HG02840 (cell line): ENCODE measurements at regions not wholly inside any gene's neighbourhood (a gene's known extent, or its start where the extent isn't known, plus 50 kb on each side); places are given as distances from the start of the nearest gene placed in this dataset.

Experiments
- ATAC-seq: cut with Tn5 transposase; IDR thresholded peaks from one replicate; pipeline ENCODE4 v1.9.1; 2021; ENCODE audit warnings: mild to moderate bottlenecking, moderate library complexity, moderate number of reproducible peaks; ENCODE audit not compliant: unreplicated experiment, low FRiP score

DNA sequence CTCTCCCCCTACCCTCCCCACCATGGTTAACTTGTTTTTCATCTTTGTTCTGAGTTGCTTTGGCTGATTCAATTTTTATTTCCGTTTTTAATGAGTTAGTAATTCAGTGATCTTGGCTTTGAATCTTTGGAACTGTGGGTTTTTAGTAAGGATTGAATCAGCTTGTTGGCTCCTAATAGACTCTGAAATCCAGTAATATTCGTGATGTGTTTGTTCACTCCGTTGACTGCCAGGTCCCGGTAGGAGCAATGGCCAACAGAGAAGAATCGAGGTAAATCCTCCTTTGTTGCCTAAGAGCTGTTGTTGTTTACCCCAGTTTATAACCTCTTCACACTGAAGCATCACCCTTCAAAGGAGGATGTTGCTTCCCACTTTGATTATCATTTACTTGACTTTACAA is 92.7 kb downstream of the PCSK1 start:
- ATAC-seq = no peak

DNA sequence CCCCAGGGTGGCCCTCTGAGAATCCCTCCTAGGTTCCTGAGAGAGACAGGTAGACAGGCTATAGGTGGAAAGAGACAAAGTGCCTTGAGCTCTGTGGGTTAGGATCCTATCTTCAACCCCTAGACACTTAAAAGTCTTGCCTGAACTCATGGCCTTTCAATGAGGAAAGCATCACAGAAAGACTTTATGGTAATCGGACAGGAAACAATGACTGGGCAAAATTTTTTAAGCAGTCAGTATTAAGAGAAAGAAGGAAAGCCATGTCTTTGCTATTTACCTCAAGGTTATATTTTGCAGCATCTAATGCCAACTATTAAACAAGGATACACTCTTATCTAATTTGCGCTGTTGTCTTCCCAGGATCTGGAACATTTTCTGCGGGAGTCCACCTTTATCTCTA is 93.2 kb downstream of the PCSK1 start:
- ATAC-seq = no peak

- no peak for ATAC-seq
Observed at GRCh38 chr5:96338624-96339415, 94.2 kb downstream of the PCSK1 start.

- ATAC-seq = no peak
Observed at GRCh38 chr5:96338091-96338490, 95.0 kb downstream of the PCSK1 start.

DNA sequence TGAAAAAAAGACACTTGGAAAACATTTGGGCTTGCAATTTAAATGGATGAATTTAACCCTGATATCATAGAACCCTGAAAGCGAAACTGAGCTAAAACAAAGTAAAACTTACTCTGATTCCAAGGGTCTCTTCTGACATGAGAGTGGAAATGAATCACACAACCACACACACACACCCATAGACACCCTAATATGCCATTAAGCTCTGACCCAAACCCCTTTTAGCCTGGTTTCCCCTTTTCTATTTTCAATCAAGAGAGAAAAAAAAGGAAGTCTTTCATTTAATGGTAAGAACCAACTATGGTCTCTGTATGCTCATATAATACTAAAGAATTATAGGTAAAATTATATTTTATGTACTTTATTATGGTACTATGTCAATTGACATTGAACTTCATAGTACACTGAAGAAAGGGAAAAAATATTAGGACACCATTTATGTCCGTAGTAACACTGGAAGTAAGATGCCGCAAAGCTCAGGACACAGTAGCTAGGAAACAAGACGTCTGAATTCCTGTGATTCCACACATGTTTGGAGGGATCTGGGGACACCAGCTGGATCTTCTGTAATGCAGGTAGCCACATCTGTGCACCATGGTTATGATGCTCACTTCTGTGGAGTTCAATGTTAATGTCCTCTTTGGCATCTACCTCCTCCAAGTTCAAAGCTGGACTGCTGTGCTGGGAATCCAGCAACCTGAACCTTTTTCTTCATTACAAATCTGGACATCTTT is 95.8 kb downstream of the PCSK1 start:
- no peak for ATAC-seq

- peak; percentile 58 for ATAC-seq
Observed at GRCh38 chr5:96336351-96336985, 96.6 kb downstream of the PCSK1 start.

GRCh38 chr5:96335873-96336272 is 97.2 kb downstream of the PCSK1 start:
- peak; percentile 19 for ATAC-seq

- ATAC-seq = no peak
Observed at GRCh38 chr5:96333391-96333790, 99.7 kb downstream of the PCSK1 start.

DNA sequence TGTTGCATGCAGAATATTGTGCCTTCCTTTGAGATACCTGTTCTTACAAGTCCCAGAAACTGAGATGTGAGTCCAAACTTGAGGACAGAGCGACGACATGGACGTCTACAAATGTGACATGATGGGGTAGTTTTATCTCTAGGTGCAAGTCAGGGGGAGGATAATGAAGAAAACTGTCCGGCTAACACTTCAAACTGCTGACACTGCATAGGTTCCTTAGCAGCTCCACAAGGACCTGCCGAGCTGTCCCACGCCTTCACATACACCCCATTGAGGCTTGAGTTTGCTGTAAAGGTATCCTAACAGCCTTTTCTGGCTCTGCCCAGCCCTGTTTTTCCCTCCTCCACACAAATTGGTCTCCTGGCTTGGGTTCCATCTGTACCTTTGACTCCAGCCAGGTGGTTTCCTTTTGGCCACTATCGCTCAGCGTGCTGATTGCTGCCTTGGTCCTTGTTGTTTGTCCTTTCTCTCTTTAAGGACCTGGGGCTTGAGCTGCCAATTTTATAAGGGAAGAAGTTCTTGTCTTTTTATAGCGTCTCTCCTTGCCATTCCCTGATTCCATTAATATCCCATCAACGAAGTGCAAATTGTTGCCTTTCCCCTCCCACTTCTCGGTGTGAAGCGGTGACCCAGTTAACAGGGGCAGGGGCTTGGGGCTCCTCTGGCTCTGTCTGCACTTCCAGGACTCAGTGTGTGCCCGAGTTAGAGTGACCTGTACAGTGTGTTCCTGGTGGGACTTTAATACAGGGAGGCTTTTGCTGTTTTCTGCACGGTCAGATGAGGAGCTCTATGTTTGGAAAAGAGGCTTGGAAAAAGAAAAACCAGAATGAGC is 100.3 kb downstream of the PCSK1 start:
- ATAC-seq = no peak

DNA sequence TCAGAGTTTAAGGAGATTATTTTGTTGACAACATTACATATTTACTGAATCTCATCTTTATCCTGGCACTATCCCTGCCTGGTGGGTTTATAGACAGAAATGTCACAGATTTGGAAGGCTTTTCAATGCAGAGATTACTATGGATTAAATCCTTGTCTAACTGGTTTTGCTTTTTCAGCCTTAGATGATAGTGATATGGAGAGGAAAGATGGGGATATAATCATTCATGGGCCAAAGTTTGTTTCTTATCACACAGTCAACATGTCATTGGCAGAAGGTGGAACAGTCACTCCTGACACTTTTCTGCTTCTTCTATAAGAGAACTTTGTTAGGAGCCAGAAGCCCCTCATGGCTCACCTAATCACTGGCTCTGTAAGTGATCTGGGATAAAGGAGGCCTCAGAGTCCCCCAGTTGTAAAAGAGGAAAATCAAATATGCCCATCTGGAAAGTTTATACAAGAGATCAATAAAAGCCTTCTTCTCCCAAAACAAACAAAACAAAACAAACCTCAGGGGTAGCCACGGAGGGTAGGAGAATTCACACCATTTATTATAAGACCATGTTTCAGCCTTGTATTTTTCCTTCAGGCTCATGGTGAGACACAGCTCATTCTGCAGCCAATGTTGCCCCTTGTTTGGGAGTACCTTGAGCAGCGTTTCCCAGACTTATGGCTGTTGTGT is 101.2 kb downstream of the PCSK1 start:
- ATAC-seq = no peak

DNA sequence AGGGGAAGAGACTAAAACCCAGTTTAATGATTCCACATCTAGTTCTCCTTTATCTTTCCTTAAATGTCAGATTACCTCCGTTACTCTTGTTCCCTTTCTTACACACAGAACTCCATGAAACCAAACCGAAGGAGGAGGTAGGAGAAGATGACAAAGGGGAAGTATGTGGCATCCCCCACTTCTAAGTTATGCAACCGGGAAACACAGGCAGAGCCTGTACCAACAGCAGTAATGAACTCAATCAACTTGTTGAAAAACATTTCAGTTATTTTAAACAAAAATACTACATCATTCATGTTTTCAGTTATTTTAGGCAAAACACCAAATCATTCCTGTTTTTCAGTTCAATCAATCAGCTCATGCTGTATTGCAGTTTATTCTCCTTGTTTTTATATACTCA is 101.8 kb downstream of the PCSK1 start:
- ATAC-seq = no peak

DNA sequence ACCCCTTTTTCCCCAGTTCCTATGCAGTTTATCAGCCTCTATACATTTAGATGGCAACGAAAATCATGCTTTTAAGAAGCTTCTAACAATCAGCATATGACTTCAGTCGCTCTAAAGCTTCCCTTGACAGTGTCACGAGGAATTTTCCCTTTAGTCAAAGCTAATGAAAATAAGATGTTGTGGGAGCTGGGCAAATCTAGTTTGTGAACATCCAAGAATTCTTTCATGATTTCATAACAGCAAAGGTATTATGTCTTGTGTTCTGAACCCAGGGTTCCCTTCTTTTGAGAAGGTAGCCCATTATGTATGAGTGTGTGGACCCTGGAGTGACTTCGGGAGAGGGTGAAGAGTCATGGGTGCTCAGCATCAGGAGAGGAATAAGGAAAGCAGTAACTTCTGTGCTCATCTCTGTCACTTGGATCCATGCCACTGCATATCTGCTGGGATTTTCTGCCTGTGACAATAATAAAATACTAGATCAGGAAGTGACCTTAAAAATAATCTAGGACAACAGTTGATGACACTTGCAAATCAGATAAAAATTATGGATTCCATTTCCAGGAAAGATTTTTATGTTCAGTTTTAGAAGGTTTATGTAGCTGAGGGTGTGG is 102.4 kb downstream of the PCSK1 start:
- ATAC-seq = no peak

- no peak for ATAC-seq
Observed at GRCh38 chr5:96329886-96330529, 103.0 kb downstream of the PCSK1 start.

- no peak for ATAC-seq
Observed at GRCh38 chr5:96329289-96329688, 103.8 kb downstream of the PCSK1 start.

DNA sequence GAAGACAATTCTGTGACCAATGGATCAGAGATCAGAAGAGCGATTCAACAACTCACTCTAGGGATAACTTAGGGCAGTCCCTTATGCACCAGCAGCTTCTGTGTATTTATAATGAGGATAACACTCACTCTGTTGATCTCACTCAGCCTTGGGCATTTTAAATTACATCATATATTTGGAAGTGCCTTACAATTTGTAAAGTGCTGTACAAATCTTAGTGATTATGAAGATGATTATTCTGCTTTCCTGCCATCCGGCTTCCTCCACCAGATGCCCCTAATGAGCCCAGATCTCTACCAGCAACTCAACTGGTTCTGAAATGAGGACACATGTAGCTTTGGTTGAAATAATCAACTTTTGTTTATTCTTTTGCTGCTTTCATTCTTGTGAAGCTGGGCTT is 105.3 kb downstream of the PCSK1 start:
- ATAC-seq = no peak

DNA sequence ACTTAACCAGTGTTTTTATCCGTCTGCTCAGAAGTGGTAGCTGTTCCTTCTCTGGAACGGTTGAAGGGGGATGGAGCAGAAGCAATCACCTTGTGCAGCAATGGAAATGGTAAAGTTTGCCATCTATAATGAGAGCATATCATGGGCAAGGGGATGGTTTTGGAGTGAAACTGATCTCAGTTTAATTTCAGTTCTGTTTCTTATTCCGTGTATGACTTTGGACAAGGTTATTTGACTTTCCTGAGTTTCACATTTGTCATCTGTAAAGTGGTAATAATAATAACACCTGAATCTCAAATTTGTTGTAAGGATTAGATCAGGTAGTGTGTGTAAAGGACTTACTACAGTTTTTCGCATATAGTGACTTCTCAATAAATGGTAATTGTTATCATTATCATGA is 106.1 kb downstream of the PCSK1 start:
- peak; percentile 75 for ATAC-seq

GRCh38 chr5:96324708-96325107 is 108.3 kb downstream of the PCSK1 start:
- ATAC-seq = no peak

DNA sequence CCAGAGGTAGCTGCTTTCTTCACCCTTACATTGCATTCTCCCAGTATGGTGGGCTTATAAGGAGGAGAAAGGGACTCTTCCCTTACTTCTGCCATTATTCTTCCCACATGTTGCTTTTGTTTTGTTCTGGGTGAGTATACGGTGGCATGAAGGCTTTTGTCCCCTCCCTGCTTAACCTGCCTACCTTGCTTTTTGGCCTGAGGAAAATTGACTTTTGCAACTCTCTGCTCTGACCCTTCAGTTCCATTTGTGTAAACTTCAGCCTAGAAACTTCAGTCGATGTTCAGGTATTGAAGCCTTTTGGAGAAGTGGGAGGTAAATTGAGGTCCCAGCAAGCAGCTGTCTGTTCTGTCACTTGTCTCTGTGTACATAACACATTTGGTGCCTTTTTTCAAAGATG is 110.2 kb downstream of the PCSK1 start:
- ATAC-seq = no peak

- no peak for ATAC-seq
Observed at GRCh38 chr5:96322217-96322616, 110.8 kb downstream of the PCSK1 start.
